Tongue (tissue), 1 donor: ENCODE measurements at regions not wholly inside any gene's neighbourhood (a gene's known extent, or its start where the extent isn't known, plus 50 kb on each side); places are given as distances from the start of the nearest gene placed in this dataset.
A peak's percentile ranks its signal among the peaks of the same experiment; 100 is the strongest.

Experiments used
- DNase-seq: peaks from one replicate; pipeline ENCODE4 v3.0.0-alpha.2; 2015

GRCh38 chr9:134502266-134502791 is 139.3 kb upstream of the COL5A1 start:
- DNase-seq, result no peak

GRCh38 chr9:134502809-134503211 is 138.8 kb upstream of the COL5A1 start:
- peak; percentile 84 for DNase-seq

DNA sequence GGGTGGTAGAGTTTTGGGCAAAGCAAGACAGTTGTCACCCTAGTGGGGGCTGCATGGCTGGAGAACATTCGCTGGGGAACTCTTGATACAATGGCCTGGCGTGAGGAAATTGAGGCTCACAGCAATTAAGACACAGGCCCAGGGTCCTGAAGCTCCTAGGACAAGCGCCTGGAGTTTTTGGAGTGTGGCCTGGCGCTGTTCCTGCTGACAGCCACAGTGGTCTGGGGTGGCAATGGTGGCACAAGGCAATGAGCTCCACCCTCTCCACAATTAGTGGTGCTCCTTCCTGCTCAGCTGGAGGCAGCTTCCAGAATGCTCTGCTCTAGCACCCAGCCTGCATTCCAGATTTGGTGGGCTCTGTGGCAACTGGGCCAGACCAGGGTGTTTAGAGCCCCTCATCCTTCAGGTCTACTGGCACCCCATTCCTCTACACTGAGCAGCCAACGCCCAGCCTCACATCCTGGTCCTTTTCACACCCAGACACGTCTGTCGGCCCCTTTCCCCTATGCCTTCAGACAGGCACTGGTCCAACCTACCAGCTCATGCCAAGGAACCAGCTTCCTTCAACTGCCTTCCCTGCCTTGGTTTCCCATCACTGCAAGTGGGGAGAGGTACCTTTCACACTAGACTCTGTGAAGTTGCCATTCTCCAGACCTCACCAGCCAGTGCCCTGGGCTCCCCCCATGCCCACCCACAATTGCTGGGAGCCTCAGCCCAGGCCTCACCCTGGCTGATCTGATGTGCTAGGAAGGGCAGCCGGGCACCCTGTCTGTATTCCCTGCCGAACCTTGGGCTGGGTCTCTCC is 138.1 kb upstream of the COL5A1 start:
- no peak for DNase-seq

DNA sequence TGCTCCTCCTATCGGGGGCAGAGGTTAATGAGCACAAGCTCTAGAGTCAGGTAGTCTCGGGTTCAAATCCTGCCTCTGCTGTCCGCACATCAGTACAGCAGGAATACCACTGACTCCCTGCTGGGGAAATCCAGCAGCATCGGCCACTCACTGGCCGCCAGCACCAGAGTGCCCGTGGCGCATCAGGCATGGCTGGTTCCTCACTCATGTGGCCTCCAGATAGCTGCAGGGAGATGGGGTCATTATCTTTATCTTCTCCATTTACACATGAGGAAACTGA is 137.6 kb upstream of the COL5A1 start:
- no peak for DNase-seq

- DNase-seq, result no peak
Measured at GRCh38 chr9:134505032-134505431, 136.6 kb upstream of the COL5A1 start.

DNA sequence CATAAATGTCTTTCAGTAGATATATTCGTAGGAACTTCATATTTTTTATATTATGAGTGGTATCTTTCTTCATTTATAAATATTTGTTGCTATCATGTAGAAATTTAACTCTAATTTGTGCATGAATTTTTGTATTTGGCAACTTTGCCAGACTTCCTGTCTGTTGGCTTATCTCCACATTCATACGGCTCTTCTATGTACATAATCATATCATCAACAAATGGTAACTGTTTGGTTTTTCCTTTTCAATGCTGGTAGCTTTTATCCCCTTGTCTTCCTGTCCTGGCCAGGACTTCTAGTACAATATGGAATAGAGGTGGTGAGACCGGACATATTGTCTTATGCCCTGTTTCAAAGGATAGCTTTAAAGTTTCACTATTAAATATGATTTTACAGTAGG is 132.3 kb upstream of the COL5A1 start:
- no peak for DNase-seq

GRCh38 chr9:134509817-134510216 is 131.8 kb upstream of the COL5A1 start:
- DNase-seq, result no peak

- DNase-seq, result no peak
Measured at GRCh38 chr9:134514503-134514902, 127.1 kb upstream of the COL5A1 start.

DNA sequence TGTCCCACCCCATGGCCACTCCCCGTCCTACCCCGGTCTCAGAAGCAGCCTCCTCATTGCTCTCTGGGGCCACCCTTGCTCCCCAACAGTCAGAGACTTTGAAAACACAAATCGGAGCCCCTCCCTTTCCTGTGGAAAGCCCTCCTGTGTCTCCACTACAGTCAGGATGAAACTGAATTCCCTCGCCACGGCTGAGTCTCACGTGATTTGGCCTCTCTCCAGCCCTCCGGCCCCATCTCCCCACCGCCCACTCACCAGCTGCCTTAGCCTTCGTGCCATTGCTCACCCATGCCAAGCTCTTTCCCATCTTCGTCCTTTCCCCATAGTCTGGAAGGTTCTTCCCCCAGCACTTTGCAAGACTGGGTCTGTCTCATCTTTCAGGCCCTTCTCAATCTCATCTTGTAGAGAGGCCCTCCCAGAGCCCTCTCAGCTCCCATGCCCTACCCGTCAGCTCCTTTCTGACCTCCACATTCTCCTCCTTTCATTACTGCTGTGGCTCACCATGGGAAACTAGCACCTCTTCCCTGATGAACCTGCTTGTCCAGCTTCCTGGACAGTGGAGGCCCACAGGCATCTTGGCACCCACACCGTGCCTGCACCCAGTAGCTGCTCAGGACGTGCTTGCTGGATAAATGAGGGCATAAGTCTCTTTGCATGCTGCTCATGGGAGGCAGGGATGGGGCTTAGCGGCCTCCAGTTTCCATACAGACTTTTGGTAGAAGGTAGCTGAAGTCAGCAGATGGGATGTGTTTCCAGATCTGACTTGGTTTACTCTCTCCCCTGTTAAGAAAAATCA is 126.4 kb upstream of the COL5A1 start:
- peak; percentile 72 for DNase-seq

DNA sequence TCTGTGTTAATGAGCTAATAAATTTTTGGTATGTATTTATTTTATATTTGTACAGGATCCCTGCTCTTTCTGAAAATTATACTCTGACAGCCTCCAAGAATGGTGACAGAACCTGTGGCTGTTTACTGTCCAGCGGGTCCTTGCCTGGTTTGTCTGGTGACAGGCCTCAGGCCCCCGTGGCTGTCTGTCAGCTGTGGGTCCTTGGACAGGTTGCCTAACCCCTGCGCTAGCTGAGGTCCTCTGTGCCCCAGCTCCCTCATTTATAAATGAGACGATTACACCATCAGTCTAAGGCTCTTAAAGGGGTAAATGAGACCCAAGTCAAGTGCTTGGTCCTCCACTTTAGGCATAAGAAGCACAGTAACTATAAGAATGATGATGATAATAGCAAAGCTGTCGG is 125.1 kb upstream of the COL5A1 start:
- DNase-seq, result no peak

DNA sequence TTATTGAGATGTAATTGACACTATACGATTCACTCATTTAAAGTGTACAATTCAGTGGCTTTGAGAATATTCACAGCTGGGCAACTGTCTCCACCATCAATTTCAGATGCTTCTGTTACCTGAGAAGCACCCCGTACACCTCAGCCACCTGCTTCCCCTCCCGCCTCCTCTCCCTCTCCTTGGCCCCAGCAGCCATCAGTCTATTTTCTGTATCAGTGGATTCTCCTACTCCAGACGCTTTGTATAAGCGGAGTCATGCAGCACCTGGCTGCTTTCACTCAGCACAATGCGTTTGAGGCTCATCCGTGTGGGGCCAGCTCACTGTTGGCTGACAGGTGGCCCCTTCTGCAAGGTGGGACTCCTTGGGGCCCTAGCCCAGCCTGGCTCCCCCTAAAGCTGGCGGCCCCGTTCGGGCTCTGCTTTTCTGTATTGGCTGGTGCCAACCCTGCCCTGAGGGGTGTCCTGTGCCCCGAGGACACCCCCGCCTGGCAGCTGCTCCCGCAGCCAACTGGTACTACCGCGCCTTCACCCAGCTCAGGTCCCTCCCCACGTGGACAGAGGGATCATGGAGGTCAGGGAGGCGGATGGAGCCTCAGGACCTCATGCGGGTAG is 124.4 kb upstream of the COL5A1 start:
- DNase-seq, result no peak

DNA sequence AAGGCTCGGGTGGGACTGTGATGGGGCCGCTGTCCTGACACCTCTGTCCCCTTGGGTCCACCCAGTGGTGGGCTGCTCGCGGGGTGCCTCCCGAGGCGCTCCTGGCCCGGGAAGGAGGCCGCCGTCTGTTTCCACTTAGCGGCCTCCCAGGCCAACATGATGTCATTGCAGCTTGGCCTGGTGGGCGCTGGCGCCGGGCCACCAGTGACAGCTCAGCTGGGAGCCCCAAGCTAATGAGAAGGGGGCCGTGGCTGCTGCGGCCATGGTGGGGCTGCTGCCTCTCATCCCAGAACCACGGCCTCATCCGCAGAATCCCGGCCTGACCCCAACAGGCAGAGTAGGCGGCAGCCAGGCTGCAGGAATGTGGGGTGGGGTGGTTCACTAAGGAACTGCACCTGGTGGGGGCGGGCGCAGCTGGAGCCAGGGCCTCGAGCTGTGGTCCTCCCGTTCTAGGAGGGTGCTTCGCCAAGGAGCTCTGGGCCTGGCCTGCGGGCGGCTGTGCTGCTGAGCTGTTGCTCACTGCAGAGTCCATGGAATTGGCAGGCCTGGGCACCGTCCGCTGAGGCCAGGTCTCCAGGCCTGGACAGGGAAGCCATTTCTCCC is 123.5 kb upstream of the COL5A1 start:
- DNase-seq, result peak; percentile 71

GRCh38 chr9:134519375-134520070 is 122.1 kb upstream of the COL5A1 start:
- no peak for DNase-seq

- no peak for DNase-seq
Measured at GRCh38 chr9:134521817-134522501, 119.6 kb upstream of the COL5A1 start.

GRCh38 chr9:134522502-134522848 is 119.1 kb upstream of the COL5A1 start:
- no peak for DNase-seq

GRCh38 chr9:134522976-134523375 is 118.6 kb upstream of the COL5A1 start:
- no peak for DNase-seq

- DNase-seq, result no peak
Measured at GRCh38 chr9:134525070-134525815, 116.4 kb upstream of the COL5A1 start.

DNA sequence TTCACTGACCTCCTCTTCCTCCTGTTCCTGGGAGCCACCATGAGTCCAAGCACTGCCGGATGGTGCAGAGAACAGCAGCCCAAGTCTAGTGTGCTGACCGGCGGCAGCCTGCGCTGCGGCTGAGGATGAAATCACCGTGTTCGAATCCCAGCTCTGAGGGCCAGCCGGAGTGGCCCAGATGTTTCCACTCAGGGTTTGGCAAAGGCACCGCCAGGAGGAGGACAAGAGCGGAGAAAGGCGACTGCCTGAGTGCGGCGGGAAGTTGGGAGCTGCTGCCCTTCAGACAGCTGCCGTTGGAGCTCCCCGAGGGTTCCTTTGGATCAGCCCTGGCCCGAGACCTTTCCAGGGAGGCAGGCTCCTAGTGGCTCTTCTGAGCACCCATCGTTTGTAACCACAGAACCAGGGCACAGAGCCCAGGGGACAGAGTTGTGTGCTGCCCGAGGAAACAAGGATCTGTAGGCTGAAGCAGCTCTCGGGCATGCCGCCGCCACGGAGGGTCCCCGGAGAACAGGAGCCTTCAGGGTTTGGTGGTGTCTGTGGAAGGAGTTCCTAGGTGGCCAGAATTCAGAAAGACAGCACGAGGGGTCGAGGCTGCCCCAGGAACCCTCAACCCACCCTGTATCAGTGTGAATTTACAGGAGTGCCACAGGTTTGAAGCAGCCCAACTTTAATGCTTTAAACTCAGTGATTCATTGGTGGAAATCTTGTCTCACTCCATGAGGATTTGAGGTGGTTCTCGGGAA is 115.6 kb upstream of the COL5A1 start:
- peak; percentile 76 for DNase-seq

DNA sequence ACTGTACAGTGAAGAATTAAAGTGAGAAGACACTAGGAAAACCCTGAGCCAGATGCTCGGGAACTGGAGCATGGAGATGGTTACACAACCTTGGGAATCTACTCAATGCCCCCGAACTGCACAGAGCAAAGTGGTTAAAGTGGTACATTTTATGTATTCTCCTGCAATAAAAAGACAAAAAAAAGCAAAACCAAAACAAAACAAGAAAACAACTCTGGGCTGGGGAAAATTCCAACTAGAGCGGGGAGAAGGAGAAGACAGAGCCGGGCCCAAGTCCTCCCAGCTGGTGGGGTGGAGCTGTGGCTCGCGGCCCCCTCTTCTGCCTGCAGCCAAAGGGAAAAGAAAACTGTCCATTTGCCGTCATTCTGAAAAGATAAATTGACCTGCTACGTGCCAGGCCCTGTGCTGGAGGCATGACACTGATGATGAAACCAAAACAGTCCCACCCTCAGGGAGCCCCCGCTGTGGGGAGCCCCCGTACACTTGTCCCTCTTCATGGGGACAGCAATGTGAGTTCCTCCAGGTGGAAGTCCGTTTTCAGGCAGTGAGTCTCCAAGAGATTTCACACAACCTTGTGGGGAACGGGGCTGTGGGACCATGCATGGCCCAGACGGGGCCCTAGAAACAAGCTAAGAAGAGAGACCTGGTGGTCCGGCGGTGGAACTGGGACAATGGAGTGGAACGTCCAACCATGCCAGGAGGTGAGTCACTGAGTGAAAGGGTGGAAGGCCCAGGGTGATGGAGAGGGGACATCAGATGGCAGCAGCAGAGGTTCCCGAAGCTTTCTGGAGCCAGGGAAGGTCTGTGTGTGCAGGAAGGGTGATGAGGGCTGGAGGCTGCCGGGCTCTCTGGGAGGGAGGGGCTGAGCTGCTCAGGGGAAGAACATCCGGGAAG is 114.8 kb upstream of the COL5A1 start:
- no peak for DNase-seq
